HUES64 (cell line): ENCODE measurements at regions not wholly inside any gene's neighbourhood (a gene's known extent, or its start where the extent isn't known, plus 50 kb on each side); places are given as distances from the start of the nearest gene placed in this dataset.

Experiments
- H3K27ac ChIP-seq: 2 replicates; pipeline ENCODE4 v1.7.0; 2013; ENCODE audit warnings: low read depth, low read length, inconsistent platforms
- H3K27me3 ChIP-seq: 2 replicates; pipeline ENCODE4 v1.6.1; 2013; ENCODE audit warnings: mild to moderate bottlenecking, low read length; ENCODE audit not compliant: insufficient read depth
- H3K36me3 ChIP-seq: 2 replicates; pipeline ENCODE4 v1.6.1; 2013; ENCODE audit warnings: mild to moderate bottlenecking, low read length; ENCODE audit not compliant: insufficient read depth
- H3K4me1 ChIP-seq: 2 replicates; pipeline ENCODE4 v1.6.1; 2013; ENCODE audit warnings: mild to moderate bottlenecking, low read length, moderate library complexity; ENCODE audit not compliant: insufficient read depth
- H3K4me3 ChIP-seq: 2 replicates; pipeline ENCODE4 v1.5.1; 2013; ENCODE audit warnings: mild to moderate bottlenecking, low read length, moderate library complexity
- H3K9ac ChIP-seq: 2 replicates; pipeline ENCODE4 v1.6.1; 2013; ENCODE audit warnings: mild to moderate bottlenecking, low read depth, low read length
- H3K9me3 ChIP-seq: 2 replicates; pipeline ENCODE4 v1.6.1; 2013; ENCODE audit warnings: low read depth, low read length; ENCODE audit not compliant: insufficient read depth
- WGBS: fragments of 150-250, 120-280 bp; methylation state at CpG from one replicate; pipeline ENCODE4 v1.1.7; 2013; ENCODE audit warnings: missing lambda C conversion rate; 5-methylcytosine and 5-hydroxymethylcytosine counted together

GRCh38 chrX:22662776-22663175 lies 337.0 kb upstream of the DDX53 start:
- Histone ChIP-seq H3K27me3 (no peaks in the 10 kb centered on the region), H3K36me3 (no peaks in the 10 kb centered on the region), H3K9ac (no peak overlapping the region), H3K9me3 (no peaks in the 10 kb centered on the region), H3K4me3 (no peak overlapping the region), H3K4me1 (no peaks in the 10 kb centered on the region), H3K27ac (no peak overlapping the region)
- no CpG with 5 or more reads among the region's 1 CpG for whole genome bisulfite sequencing

DNA sequence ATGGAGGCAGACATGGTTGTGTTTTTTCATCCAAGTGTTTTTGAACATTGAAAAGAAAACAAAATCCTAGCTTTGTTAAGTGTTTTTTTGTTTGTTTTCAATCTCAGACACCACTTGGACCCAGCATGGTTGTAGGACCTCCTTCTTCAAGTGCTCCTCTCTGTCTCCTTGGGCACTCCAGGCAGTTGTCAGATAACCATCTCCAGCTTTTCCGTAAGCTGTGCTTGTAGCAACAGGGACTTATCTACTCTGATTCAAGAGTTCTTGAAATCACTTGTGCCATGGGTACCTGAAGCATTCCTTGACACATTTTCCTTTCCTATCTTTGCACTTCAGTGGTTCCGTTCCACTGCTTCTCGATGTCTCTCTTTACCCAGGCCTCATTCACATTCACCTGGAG lies 334.9 kb upstream of the DDX53 start:
- H3K4me3 ChIP-seq, result no peak overlapping the region
- no peak overlapping the region for H3K27ac ChIP-seq
- H3K27me3 ChIP-seq, result no peaks in the 10 kb centered on the region
- H3K4me1 ChIP-seq, result no peaks in the 10 kb centered on the region
- no peaks in the 10 kb centered on the region for H3K9me3 ChIP-seq
- H3K36me3 ChIP-seq, result no peaks in the 10 kb centered on the region
- no peak overlapping the region for H3K9ac ChIP-seq
- WGBS, result 91% methylated on average over 3 of the region's 3 CpGs

DNA sequence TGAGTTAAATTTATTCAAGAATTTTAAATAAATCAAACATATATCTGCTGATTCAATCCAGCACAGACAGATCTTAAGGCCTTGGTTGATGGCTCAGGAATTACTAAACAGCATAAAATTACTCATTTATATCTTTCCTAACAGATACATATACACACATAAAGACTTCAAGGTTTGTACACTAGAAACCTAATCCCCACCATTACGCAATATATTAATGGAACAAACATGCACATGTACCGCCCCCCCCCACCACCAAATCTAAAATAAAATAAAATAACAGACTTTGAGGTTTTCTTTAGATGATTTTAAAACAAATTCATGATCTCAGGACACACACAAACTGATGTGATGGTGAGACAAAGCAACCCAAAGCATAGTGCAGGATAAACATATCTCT lies 333.9 kb upstream of the DDX53 start:
- 100% methylated on average over 1 of the region's 2 CpGs for WGBS
- H3K9me3 ChIP-seq, result no peaks in the 10 kb centered on the region
- H3K9ac ChIP-seq, result no peak overlapping the region
- H3K36me3 ChIP-seq, result no peaks in the 10 kb centered on the region
- no peaks in the 10 kb centered on the region for H3K4me1 ChIP-seq
- no peak overlapping the region for H3K4me3 ChIP-seq
- no peak overlapping the region for H3K27ac ChIP-seq
- no peaks in the 10 kb centered on the region for H3K27me3 ChIP-seq

GRCh38 chrX:22666441-22666840 lies 333.3 kb upstream of the DDX53 start:
- 41% methylated on average over 3 of the region's 9 CpGs for whole genome bisulfite sequencing
- H3K9ac ChIP-seq, result no peak overlapping the region
- H3K4me1 ChIP-seq, result no peaks in the 10 kb centered on the region
- no peaks in the 10 kb centered on the region for H3K9me3 ChIP-seq
- H3K36me3 ChIP-seq, result no peaks in the 10 kb centered on the region
- no peaks in the 10 kb centered on the region for H3K27me3 ChIP-seq
- H3K27ac ChIP-seq, result no peak overlapping the region
- H3K4me3 ChIP-seq, result no peak overlapping the region

DNA sequence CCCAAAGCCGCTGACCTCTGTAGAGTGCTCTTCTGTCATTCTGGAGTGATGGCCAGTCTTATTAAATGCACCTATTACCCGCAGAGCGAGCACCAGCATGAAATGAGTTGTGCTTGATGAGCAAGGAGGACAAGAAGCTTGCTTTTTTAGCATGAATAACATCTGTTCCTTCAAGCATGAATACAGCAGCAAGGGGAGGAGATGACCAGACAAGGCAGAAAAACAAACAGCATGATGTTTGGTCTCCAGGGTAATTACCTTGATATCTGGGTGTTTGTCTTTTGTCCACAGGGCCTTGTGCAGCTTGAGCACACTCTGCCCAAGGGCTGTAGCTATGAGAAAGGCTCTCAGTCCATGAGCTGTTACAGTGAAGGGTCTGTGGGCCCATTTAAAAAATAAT lies 324.8 kb upstream of the DDX53 start:
- no peak overlapping the region for H3K4me3 ChIP-seq
- no peaks in the 10 kb centered on the region for H3K27me3 ChIP-seq
- H3K36me3 ChIP-seq, result no peaks in the 10 kb centered on the region
- H3K9ac ChIP-seq, result no peak overlapping the region
- WGBS, result 97% methylated on average over 3 of the region's 3 CpGs
- H3K27ac ChIP-seq, result no peak overlapping the region
- H3K9me3 ChIP-seq, result no peaks in the 10 kb centered on the region
- peaks cover 16% of the 10 kb centered on the region for H3K4me1 ChIP-seq

- Histone ChIP-seq H3K9ac (no peak overlapping the region), H3K36me3 (no peaks in the 10 kb centered on the region), H3K9me3 (no peaks in the 10 kb centered on the region), H3K27me3 (no peaks in the 10 kb centered on the region), H3K4me1 (peaks cover 15% of the 10 kb centered on the region), H3K4me3 (no peak overlapping the region), H3K27ac (no peak overlapping the region)
- WGBS, result 76% methylated on average over 7 of the region's 7 CpGs
These were observed 313.6 kb upstream of the DDX53 start for GRCh38 chrX:22686138-22686541.

DNA sequence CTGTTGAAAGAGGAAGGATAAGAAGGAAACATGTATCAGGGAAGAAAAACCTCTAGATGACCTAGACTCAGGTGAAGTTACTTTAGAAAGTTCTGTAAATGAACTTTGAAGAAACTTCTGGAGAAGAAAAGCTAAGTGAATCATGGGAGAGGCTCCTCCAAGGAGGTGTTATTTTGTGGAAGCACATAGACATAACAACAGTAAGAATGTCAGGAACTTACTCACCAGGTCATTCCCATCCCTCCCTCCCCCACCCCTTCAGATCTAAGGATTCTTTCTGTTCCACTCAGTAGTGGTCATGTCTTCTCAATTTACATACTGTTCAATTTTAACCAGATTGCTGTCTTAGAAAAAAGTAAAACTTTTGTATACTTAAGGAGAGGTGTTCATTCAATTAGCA lies 310.5 kb upstream of the DDX53 start:
- H3K27me3 ChIP-seq, result no peaks in the 10 kb centered on the region
- peaks cover 15% of the 10 kb centered on the region for H3K4me1 ChIP-seq
- H3K27ac ChIP-seq, result peak overlapping the region; percentile 71
- no peak overlapping the region for H3K4me3 ChIP-seq
- no peaks in the 10 kb centered on the region for H3K36me3 ChIP-seq
- H3K9ac ChIP-seq, result no peak overlapping the region
- no peaks in the 10 kb centered on the region for H3K9me3 ChIP-seq

DNA sequence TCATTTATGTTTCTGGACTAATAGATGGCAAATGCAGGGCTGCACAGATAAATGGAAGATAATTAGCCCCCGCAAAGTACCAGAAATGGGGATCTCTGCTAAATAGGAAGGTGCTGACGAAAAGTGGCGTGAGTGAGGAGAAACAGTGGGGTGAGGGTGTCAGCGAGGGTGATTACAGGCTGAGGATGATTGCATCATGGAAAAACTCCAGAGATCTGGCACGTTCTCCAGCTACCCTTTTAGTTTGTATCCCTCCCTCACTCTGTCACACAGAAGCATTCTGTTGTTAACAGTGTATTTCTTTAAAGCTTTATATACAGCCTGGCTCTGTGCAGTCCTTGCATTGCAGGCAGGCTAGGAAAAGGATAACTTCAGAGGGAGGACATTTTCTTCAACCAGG lies 309.6 kb upstream of the DDX53 start:
- Histone ChIP-seq H3K36me3 (no peaks in the 10 kb centered on the region), H3K4me3 (no peak overlapping the region), H3K9me3 (no peaks in the 10 kb centered on the region), H3K27ac (peak overlapping the region; percentile 56; the same call in 1 of the 2 replicates), H3K27me3 (no peaks in the 10 kb centered on the region), H3K9ac (no peak overlapping the region; the same call in 1 of the 2 replicates), H3K4me1 (peaks cover 15% of the 10 kb centered on the region)
- WGBS, result 86% methylated on average over 4 of the region's 5 CpGs

DNA sequence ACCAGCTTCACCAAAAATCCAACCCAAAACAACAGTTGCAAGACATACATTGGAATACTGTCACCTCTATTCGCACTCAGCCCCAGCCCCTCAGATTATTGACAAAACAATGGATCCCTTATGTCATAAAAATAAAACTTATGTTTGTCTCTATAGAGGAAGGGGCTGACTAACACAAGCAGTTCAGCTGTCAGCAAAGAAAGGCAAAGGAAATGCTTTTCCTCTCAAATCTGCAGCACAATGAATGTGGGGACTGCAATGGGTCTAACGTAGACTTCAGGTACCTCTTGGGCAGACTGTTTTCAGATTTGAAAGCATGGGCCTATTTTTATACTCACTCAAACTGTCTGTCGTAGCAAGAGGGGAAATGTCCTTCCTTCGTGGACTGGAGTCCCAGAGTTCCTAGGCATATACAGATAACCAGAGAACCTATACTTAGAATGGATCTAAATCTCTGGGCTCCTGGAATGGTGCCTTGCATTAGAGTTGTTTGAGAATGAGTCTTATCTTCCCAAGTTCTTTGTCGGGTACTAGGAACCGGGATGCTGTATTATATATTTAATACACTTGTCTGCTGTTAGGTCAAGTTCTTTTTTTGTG lies 307.7 kb upstream of the DDX53 start:
- 92% methylated on average over 2 of the region's 6 CpGs for WGBS
- Histone ChIP-seq H3K4me3 (no peak overlapping the region), H3K9ac (no peak overlapping the region), H3K27me3 (no peaks in the 10 kb centered on the region), H3K4me1 (peaks cover 15% of the 10 kb centered on the region), H3K27ac (no peak overlapping the region), H3K36me3 (no peaks in the 10 kb centered on the region), H3K9me3 (no peaks in the 10 kb centered on the region)

GRCh38 chrX:22698151-22698550 lies 301.6 kb upstream of the DDX53 start:
- Histone ChIP-seq H3K27me3 (no peaks in the 10 kb centered on the region), H3K27ac (no peak overlapping the region), H3K9ac (no peak overlapping the region), H3K9me3 (no peaks in the 10 kb centered on the region), H3K4me3 (no peak overlapping the region), H3K36me3 (no peaks in the 10 kb centered on the region), H3K4me1 (no peaks in the 10 kb centered on the region)

DNA sequence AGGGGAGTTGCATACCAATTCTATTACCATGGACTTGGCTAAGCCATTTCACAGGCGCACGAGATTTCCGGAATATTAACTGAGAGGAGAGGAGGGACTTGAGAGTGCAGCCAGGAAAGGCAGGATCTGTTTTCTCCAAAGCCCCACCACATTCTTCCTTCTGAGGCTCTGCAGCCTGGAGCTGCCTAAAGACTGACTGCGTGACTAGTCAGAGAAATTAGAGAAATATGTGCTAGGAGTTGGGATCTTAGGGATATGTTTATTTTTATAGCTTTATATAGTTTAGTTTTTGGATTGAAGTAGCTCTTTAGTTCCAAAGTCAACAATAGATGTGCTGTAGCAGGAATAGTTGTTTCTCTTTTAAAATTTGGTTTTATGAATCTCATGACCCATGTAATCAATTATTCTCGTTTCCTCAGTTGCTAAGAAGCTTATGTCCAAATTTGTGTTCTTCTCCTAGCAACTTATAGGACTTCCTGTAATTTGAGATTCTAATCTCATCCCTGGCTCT lies 300.1 kb upstream of the DDX53 start:
- Histone ChIP-seq H3K9ac (no peak overlapping the region), H3K36me3 (no peaks in the 10 kb centered on the region), H3K27me3 (no peaks in the 10 kb centered on the region), H3K9me3 (no peaks in the 10 kb centered on the region), H3K27ac (no peak overlapping the region), H3K4me3 (no peak overlapping the region), H3K4me1 (no peaks in the 10 kb centered on the region)
- 91% methylated on average over 5 of the region's 5 CpGs for WGBS

DNA sequence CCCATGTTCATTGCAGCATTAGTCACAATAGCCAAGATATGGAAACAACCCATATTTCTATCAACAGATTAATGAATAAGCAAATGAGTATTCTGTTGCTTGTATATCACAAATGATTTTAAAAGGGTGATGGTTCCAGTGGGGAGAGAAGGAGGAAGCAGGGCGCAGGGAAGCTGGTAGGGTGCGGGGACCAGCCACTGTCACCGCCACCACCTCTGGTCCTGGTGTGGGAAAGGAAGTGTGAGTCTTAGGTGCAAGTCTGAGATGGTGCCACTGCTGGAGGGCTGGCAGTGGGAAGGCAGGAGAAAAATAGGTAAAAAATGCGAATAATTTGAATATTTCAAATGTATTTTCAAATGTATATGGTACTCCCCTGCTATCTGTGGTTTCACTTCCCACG lies 286.8 kb upstream of the DDX53 start:
- H3K9ac ChIP-seq, result no peak overlapping the region
- H3K27me3 ChIP-seq, result no peaks in the 10 kb centered on the region
- no peak overlapping the region for H3K4me3 ChIP-seq
- WGBS, result 96% methylated on average over 3 of the region's 5 CpGs
- H3K36me3 ChIP-seq, result no peaks in the 10 kb centered on the region
- H3K9me3 ChIP-seq, result no peaks in the 10 kb centered on the region
- no peaks in the 10 kb centered on the region for H3K4me1 ChIP-seq
- H3K27ac ChIP-seq, result no peak overlapping the region
